ENCODE measurements at regions not wholly inside any gene's neighbourhood (a gene's known extent, or its start where the extent isn't known, plus 50 kb on each side); places are given as distances from the start of the nearest gene placed in this dataset.

DNA sequence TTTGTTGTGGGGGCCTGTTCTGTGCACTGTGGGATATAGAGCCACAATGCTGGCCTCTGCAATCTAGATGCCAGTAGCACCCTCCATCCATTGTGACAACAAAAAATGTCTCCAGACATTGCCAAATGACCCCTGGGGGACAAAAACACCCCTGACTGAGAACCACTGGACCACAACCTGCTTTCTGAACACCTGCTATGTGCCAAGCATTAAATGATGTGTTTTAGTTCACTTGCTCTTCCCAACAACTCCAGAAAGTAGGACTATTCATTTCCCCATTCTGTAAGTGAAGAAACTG lies 367.0 kb upstream of the ERCC4 start:
- no peak overlapping the region for H3K4me3 ChIP-seq (ENCODE audit: low read depth, low read length)
- no peak for DNase-seq (ENCODE audit: low read depth)
- CTCF ChIA-PET, result no interaction called here
- no peaks in the 10 kb centered on the region for H3K27me3 ChIP-seq (ENCODE audit: control insufficient read depth, insufficient read depth, low read length)
- H3K36me3 ChIP-seq (ENCODE audit: control insufficient read depth, insufficient read depth, low read length), result no peaks in the 10 kb centered on the region
- POLR2A ChIA-PET, result no interaction called here
- TF ChIP-seq, protein P1, sequence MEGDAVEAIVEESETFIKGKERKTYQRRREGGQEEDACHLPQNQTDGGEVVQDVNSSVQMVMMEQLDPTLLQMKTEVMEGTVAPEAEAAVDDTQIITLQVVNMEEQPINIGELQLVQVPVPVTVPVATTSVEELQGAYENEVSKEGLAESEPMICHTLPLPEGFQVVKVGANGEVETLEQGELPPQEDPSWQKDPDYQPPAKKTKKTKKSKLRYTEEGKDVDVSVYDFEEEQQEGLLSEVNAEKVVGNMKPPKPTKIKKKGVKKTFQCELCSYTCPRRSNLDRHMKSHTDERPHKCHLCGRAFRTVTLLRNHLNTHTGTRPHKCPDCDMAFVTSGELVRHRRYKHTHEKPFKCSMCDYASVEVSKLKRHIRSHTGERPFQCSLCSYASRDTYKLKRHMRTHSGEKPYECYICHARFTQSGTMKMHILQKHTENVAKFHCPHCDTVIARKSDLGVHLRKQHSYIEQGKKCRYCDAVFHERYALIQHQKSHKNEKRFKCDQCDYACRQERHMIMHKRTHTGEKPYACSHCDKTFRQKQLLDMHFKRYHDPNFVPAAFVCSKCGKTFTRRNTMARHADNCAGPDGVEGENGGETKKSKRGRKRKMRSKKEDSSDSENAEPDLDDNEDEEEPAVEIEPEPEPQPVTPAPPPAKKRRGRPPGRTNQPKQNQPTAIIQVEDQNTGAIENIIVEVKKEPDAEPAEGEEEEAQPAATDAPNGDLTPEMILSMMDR (IDR thresholded peaks at IDR 0.05; ENCODE audit: insufficient read depth, low read depth, low read length), result no peak

DNA sequence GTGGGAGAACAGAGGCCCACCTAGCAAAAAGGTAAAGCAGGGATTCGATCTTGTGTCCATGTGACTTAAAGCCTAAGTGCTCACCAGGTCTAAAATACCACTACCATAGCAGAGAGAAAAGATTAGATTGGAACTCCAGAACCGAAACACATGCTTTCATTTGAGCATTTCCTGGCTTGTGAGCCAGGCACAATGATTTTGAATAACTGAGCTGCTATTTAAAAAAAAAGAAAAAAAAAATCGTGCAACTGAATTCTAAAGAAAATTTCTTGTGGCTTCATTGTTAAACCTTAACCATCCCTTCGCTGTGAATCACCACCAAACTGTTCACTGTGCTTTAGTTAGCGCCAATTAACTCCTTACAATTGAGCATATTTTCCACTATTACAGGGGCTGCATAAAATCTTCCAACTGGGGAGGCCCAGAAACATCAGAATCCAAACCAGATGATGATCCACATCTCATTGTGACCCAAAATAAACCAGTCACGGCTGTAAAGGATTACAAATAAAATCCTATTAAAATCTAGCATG lies 366.4 kb upstream of the ERCC4 start:
- CTCF ChIA-PET, result no interaction called here
- POLR2A ChIA-PET, result no interaction called here

DNA sequence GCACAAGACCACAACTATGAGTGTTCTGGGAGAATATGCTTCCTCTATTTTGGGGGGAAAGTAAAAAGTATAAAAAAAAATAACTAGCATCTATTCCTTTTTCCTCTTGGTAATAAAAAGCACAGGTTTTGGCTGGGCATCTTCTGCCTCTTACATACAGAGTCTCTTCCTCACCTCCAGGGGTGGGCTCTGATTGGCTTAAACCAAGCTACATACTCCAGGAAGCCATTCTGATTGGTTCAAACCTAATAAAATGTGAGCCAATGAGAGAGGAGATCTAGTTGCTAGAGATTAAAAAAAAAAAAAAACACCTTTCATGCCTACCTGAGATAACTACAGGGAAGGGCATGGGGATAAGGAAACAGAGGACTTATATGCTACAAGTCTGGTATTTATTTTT lies 365.9 kb upstream of the ERCC4 start:
- Histone ChIP-seq H3K4me3 (ENCODE audit: low read depth, low read length) (no peak overlapping the region), H3K36me3 (ENCODE audit: control insufficient read depth, insufficient read depth, low read length) (no peaks in the 10 kb centered on the region), H3K27me3 (ENCODE audit: control insufficient read depth, insufficient read depth, low read length) (no peaks in the 10 kb centered on the region)
- POLR2A ChIA-PET, result no interaction called here
- TF ChIP-seq, protein P1 (IDR thresholded peaks at IDR 0.05; ENCODE audit: insufficient read depth, low read depth, low read length), result no peak
- no peak for DNase-seq (ENCODE audit: low read depth)
- CTCF ChIA-PET, result no interaction called here

More for the DNA sequence above, 366.4 kb upstream of the ERCC4 start:
- no peaks in the 10 kb centered on the region for H3K36me3 ChIP-seq (ENCODE audit: control insufficient read depth, insufficient read depth, low read length)
- no peak for DNase-seq (ENCODE audit: low read depth)
- H3K27me3 ChIP-seq (ENCODE audit: control insufficient read depth, insufficient read depth, low read length), result no peaks in the 10 kb centered on the region
- TF ChIP-seq, protein P1 (IDR thresholded peaks at IDR 0.05; ENCODE audit: insufficient read depth, low read depth, low read length), result no peak
- no peak overlapping the region for H3K4me3 ChIP-seq (ENCODE audit: low read depth, low read length)

DNA sequence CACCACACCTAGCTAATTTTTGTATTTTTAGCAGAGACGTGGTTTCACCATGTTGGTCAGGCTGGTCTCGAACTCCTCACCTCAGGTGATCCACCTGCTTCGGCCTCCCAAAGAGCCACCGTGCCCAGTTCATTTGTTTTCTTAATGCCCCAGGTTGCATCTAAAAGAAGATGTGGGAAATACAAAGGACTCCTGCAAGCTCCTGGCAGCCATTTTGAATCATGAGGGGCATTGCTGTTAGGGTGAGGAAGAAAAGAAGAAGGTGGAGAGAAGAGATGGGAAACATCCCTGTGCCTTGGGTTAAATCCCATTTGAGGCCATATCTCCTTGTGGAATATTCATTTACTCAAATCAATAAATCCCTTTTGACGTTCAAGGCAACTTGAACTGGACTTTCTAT lies 365.3 kb upstream of the ERCC4 start:
- ChIA-PET POLR2A (no interaction called here), CTCF (no interaction called here)
- DNase-seq (ENCODE audit: low read depth), result no peak
- Histone ChIP-seq H3K36me3 (ENCODE audit: control insufficient read depth, insufficient read depth, low read length) (no peaks in the 10 kb centered on the region), H3K4me3 (ENCODE audit: low read depth, low read length) (no peak overlapping the region), H3K27me3 (ENCODE audit: control insufficient read depth, insufficient read depth, low read length) (no peaks in the 10 kb centered on the region)
- TF ChIP-seq, protein P1 (IDR thresholded peaks at IDR 0.05; ENCODE audit: insufficient read depth, low read depth, low read length), result no peak

DNA sequence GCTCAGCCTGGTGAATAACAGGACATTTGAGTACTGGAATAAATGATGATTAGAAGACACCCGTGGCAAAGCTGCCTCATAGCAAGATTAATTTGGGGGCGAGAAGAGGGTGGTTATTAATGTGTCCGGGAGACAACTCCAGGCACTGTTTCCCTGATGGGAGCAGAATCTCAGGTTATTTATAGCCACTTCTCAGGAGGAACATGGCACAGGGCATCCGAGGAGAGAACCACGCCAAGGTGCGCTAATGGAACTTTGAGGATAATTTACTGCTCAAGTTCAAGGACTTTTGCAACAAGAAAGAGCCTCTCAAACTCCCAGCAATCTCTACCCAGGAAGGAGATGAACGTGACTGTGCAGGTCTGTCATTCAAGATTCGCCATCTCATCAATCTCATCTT lies 362.5 kb upstream of the ERCC4 start:
- TF ChIP-seq, protein P1 (IDR thresholded peaks at IDR 0.05; ENCODE audit: insufficient read depth, low read depth, low read length), result no peak
- ChIA-PET CTCF (no interaction called here), POLR2A (no interaction called here)
- Histone ChIP-seq H3K4me3 (ENCODE audit: low read depth, low read length) (no peak overlapping the region), H3K27me3 (ENCODE audit: control insufficient read depth, insufficient read depth, low read length) (no peaks in the 10 kb centered on the region), H3K36me3 (ENCODE audit: control insufficient read depth, insufficient read depth, low read length) (no peaks in the 10 kb centered on the region)
- DNase-seq (ENCODE audit: low read depth), result no peak
